GM18505 (cell line): ENCODE measurements at regions not wholly inside any gene's neighbourhood (a gene's known extent, or its start where the extent isn't known, plus 50 kb on each side); places are given as distances from the start of the nearest gene placed in this dataset.
"Not testable (repeated sequence)": the region's sequence is repeated elsewhere in the genome, so short reads cannot be mapped to it uniquely, and the experiment has no call there.

ENCODE experiments used
- ATAC-seq: cut with Tn5 transposase; IDR thresholded peaks from one replicate; pipeline ENCODE4 v1.9.1; 2021; ENCODE audit not compliant: unreplicated experiment
- POLR2A ChIP-seq: IDR thresholded peaks from 4 replicates; pipeline ENCODE4 v1.6.1; 2011; ENCODE audit warnings: borderline replicate concordance; ENCODE audit not compliant: insufficient read depth, insufficient read length; ENCODE audit errors: extremely low read depth

DNA sequence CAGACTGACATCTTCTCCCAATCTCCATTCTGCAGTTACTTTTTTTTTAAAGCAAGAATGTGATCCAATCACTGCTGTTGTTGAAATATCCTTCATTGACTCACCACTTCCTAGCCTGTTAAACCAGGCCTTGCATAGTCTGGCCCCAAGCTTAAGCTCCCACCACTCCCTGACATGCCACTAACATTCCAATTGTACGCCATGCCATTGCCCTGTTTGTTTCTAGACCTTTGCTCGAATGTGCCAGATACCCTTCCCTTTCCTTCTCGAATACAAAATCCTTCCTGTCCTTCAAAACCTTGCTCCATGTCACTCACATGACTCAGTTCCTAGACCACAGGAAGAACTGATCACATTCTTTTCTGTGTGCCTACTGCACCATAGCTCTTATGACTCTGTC lies 224.2 kb downstream of the CYRIA start:
- no peak for TF ChIP-seq POLR2A
- ATAC-seq = no peak

DNA sequence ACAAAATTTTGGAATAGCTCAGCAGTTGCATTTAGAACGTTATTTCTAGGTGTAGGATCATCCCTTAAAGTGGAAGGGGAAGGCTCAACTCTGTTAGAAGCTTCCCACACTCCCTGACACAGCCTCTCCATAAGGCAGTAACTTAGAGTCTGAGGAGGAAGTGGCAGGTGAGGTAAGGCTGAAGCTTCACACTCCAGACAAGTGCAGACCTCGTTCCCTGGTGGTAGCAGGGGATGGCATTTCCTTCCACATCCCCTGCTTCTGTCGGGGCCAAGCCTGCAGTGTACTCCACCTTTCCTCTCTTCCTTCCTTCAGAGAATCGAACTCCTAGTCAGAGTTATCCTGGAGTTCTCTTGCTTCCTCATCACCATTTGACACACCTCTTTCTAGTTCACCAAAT lies 224.7 kb downstream of the CYRIA start:
- ATAC-seq = no peak
- TF ChIP-seq POLR2A = no peak

DNA sequence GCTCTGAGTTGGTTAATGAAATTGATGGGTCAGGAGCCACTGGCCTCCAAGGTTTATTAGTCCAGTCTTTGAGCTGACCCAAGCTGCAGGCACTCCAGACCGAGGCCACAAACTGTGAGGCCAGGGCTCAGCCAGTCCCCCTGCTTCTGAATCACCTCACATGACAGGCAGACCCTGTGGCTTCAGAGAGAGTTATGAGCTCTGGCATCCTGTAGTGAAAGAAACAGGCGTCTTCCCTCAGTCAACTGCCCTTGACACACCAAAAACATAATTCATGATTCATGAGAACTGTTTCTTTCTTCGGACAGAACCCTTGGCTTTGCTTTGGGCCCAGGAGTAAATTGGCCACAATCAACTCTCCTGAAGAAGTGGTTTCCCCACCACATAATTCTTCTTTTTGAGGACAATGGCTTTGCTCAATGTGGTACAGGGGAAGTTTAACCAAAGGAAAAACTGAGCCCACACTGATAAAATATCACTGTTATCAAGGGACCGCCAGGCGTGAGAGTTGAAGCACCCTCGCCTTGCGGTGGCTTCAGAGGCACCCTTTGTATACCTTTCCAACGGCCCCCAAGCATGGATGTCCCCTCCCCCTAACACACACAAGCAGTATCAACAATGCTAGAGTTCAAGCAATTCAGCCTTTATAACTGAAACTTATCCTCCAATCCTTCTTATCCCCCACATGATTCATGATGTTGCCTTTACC lies 226.9 kb downstream of the CYRIA start:
- no peak for ATAC-seq
- no peak for TF ChIP-seq POLR2A

DNA sequence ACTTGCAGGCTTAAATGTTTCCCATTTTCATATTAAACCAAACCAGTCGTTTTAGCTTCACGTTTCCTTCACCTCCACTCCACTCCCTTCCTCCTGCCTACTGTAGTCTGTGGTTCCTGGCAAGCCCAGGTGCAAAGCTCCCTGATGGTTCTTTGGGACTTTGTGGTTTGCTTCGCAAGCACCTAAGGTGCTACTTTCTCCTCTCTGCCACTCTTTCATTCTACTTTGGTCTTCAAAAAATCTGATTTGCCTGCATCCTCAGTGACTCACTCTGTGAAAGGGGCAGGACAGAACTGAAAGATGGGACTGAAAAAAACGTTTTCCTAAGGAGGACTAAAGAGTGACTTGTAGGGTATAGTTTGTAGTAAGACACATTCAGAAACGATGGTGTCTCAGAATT lies 228.4 kb downstream of the CYRIA start:
- ATAC-seq = no peak
- no peak for TF ChIP-seq POLR2A

DNA sequence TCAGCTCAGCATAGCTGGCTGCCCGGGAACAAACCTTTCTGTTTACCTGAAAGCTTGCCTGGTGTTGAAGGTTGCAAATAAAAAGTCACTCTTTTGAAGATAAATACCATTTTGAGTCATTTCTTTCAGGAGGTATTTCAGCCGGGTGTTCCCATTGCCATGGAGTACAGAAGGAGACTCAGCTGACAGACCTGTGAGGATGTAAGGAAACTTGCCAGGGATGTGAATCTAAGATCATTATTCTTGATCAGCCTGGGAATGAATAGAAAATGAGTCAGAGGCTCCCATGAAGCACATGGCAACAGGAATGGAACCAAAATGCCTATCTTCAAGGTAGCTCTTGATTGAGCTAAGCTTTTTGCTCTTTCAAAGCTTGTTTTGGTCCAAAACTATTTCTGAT lies 231.2 kb downstream of the CYRIA start:
- no peak for TF ChIP-seq POLR2A
- ATAC-seq = no peak

DNA sequence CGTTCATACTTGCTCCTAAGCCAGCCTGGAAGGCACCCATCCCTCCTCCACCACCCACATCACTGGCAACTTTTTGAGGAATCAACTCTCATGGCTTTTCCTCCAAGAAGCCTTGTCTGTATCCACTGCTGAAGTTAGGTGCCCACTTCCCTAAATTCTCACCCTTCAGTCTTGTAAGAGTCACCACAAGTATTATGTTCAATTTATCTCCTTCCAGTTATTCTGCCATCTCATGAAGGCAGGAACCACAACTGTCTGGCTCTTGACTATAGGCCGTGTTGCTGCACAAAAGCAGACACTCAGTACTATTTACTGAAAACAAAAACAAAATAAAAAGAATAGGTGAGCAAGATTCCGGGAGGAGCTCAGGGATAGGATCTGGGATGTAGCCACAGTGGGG lies 234.8 kb downstream of the CYRIA start:
- no peak for TF ChIP-seq POLR2A
- no peak for ATAC-seq

DNA sequence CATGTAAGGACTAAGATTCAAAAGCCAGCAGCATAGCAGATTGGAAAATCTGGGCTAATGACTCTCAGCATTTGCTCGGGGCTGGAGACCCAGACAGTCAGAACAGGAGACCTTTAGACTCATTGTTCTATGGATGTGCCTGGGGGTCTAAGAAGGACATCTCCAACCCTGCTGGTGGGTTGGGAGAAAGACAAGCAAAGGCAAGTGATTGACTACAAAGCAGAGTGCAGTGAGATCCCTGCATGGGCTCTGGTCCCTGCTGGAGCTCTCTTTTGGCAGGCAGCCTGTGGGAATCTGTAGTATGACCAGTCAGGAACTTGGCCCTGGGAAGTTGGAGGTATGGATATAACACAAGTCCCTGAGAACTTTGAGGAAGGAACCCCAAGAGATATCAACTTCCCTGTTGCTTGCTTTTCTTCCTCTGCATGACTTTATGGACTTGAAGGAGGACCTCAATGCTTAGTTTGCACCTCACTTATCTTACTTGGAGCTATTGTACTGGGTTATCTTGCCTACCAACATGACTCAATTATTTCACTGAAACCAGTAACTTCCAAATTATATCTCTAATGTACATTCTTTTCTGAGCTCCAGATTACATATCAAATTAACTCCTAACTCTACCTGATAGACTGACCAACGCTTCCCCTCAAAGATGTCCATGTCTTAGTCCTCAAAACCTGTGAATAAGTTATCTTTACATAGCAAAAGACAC lies 236.0 kb downstream of the CYRIA start:
- TF ChIP-seq POLR2A = no peak
- ATAC-seq = no peak

DNA sequence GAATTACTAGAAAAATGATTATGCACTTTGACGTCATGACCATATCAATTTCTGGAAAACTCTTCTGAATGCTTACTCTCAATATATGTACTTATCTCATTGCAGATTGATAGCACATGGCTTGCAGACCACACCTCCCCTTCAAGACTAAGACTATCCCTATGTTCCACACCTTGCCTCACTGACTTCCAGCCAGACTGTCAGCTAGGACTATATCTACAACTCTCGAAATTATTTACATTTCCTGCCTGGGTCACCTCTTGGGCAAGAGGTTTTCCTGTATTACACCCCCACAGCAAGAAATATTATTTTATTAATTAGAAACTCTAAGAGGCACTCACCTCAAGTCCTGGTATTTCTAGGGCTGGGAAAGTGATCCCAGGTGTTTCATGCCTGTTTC lies 236.6 kb downstream of the CYRIA start:
- no peak for TF ChIP-seq POLR2A
- ATAC-seq = no peak

DNA sequence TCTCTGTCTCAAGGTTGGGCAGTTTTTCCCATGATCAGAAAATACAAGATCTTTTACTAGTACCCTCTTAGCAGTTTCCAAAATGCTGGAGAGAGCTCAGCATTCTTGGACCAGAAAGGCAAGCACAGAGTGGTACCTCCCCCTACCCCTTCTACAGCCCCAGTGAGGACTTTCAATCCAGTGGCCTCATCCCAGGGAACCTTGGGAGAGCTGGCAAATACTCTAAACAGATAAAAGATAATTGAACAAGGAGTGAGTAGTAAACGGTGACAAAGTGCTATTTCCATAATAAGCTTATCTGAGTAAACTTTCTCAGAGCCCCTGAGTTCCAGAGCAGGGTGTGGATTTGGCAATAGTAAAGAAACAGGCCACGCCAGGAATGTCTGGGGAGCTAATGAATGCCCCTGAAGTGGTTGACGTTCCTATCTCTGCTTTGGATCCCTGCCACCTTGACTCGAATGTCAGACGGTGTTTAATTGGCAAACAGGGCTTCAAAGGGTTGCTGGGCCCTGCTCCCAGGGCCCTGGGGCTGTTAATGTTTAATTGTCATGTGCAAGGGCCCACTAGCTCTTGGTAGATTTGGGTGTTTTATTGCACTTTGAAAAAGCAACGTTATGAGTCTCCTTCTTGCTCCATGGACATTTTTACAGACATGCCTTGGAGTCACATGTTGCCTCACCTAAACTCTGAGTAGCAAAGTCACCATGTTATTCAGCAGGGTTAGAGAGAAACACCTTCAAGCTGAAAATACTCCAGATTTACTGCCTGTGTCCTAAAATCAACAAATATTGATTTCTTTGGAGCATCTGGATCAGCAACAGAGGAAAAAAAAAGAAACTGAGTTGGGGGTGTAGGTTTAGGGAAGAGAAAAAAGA lies 239.9 kb downstream of the CYRIA start:
- ATAC-seq = no peak
- TF ChIP-seq POLR2A = no peak

DNA sequence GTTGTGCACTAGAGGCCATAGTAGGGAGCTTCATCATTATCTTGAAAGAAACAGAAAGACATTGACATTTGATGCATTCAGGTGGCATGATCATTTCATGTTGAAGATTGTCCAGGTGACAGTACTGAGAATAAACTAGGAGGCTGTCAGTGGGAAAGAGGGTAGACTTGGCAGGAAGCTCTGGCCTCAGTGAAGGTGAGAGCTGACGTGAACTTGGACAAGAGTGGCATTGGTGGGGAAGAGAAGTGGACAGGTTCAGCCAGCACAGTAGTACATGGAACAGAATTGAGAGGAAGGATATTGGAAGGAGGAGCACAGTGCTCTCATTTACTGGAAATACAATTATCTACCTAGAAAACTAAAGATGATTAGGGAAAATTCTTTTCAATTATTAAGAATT lies 245.2 kb downstream of the CYRIA start:
- TF ChIP-seq POLR2A = no peak
- ATAC-seq = no peak

DNA sequence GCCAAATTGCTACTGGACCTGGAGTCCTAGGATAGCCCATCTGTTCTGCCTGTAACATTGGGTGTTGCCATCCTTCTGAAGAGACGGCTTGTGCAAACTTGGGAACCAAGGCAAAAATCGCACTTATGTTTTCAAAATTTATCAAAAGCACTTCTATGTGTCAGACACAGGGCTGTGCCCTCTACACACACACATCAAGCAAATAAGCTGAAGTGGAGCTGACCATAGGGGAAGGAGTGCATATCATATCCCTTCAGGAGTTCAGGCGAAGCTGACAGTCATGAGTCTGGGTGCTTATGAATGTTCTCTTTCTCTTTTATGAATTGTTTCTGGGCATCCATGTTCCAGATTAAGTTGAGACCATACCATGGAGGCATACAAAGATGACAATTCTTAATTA lies 247.9 kb downstream of the CYRIA start:
- no peak for TF ChIP-seq POLR2A
- no peak for ATAC-seq

DNA sequence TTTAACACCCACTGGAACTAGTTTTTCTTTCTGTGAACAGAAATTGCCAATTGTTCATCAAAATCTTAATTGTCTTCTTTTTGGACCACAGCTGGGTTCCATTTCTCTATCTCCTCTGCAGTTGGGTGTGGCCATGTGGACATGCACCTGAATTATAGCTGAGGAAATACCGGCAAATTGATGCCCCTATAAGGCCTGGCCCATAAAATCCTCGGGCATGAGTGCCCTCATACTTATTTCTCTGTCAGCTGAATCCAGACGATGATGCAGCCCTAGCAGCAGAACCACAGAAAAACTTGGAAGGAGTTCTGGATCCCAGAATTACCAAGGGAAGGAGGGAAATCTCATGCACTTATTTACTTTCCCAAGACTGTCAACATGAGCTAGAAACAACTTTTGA lies 249.0 kb downstream of the CYRIA start:
- no peak for ATAC-seq
- no peak for TF ChIP-seq POLR2A

DNA sequence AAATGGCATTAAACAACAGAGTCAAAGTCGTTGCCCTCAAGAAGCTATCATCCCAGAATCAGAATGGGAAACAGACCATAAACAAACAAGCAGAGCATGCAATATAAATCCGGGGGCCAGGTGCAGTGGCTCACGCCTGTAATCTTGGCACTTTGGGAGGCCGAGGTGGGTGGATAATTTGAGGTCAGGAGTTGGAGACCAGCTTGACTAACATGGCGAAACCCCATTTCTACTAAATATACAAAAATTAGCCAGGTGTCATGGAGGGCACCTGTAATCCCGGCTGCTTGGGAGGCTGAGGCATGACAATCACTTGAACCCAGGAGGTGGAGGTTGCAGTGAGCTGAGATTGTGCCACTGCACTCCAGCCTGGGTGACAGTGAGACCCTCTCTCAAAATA lies 249.8 kb downstream of the CYRIA start:
- ATAC-seq = not testable (repeated sequence)

DNA sequence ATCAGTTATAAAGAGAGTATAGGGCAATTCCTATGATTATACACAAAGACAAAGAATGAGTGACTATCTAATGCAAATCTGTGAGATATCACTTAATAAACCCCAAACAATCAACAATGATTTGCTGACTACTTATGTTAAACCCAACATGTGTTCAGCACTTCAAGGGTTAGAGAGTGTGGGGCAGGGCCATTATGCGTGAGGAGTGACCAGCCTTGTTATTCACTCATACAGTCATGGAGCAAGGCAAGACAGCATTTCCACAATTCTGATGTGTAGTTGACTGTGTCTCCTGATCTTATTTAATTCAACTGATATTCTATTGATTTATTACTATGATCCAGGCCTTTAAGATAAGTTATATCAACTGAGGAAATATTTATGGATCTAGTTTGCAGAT lies 251.7 kb downstream of the CYRIA start:
- no peak for TF ChIP-seq POLR2A
- ATAC-seq = no peak

DNA sequence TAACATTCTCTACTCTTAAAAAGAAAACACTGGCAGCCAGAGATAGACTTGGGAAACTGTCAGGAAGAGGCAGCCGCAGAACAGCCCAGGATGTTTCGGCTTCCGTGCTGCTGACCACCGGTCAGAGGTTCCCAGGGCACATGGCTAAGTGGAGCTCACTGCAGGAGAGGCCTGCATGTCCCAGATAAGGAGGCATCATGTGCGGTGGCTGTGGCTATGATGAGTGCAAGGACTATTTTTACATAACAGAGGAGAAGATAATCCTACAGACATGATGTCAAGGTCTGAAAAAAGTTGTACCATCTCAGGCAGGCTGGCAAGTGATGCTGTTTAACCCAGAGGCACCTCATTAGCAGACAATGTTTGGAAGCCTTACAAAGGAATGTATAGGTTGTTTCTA lies 252.3 kb downstream of the CYRIA start:
- no peak for ATAC-seq
- no peak for TF ChIP-seq POLR2A
